Erythroblast (primary cell): ENCODE measurements at regions not wholly inside any gene's neighbourhood (a gene's known extent, or its start where the extent isn't known, plus 50 kb on each side); places are given as distances from the start of the nearest gene placed in this dataset.

Experiments
- GATA1 ChIP-seq: IDR thresholded peaks from 2 replicates; pipeline ENCODE4 v1.6.1; 2011; ENCODE audit warnings: low read depth, mild to moderate bottlenecking, control low read depth, low read length, moderate library complexity
- POLR2A ChIP-seq: IDR thresholded peaks from 2 replicates; pipeline ENCODE4 v1.6.1; 2011; ENCODE audit warnings: mild to moderate bottlenecking, low read length

DNA sequence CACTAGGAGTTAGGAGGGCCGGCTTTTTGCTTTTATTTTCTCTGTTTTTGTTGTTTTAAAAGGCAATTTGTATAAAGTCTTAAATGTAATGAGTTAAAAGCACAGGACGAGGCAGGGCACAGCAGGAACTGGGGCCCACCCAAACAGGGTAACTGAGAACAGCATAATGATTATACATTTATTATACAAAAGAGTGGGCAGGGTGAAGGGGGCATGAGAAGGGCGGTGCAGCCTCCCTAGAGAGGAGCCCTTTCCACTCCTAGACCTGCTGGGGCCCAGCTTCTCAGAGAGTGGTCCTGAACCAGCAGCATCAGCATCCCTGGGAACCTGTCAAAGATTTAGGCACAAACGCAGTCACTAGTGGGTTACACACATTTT, 438.0 kb downstream of the AGTPBP1 start:
- TF ChIP-seq POLR2A (no peak), GATA1 (no peak)
